ENCODE measurements at regions not wholly inside any gene's neighbourhood (a gene's known extent, or its start where the extent isn't known, plus 50 kb on each side); places are given as distances from the start of the nearest gene placed in this dataset.
A peak's percentile ranks its signal among the peaks of the same experiment; 100 is the strongest.
"Not testable (repeated sequence)": the region's sequence is repeated elsewhere in the genome, so short reads cannot be mapped to it uniquely, and the experiment has no call there.

GRCh38 chr10:30728766-30729165, 99.2 kb upstream of the LYZL2 start:
- no peak for DNase-seq
- TF ChIP-seq, protein P1, sequence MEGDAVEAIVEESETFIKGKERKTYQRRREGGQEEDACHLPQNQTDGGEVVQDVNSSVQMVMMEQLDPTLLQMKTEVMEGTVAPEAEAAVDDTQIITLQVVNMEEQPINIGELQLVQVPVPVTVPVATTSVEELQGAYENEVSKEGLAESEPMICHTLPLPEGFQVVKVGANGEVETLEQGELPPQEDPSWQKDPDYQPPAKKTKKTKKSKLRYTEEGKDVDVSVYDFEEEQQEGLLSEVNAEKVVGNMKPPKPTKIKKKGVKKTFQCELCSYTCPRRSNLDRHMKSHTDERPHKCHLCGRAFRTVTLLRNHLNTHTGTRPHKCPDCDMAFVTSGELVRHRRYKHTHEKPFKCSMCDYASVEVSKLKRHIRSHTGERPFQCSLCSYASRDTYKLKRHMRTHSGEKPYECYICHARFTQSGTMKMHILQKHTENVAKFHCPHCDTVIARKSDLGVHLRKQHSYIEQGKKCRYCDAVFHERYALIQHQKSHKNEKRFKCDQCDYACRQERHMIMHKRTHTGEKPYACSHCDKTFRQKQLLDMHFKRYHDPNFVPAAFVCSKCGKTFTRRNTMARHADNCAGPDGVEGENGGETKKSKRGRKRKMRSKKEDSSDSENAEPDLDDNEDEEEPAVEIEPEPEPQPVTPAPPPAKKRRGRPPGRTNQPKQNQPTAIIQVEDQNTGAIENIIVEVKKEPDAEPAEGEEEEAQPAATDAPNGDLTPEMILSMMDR (IDR thresholded peaks at IDR 0.05; ENCODE audit: low read depth, low read length): no peak
- H3K4me1 ChIP-seq: peaks cover 2% of the 10 kb centered on the region; the same call in 1 of the 2 replicates

GRCh38 chr10:30728127-30728526, 98.6 kb upstream of the LYZL2 start:
- Histone ChIP-seq H3K27me3 (no peaks in the 10 kb centered on the region), H3K36me3 (no peaks in the 10 kb centered on the region), H3K4me1 (peaks cover 2% of the 10 kb centered on the region; the same call in 1 of the 2 replicates), H3K4me3 (ENCODE audit: low read depth, low read length) (no peak overlapping the region), H3K9me3 (no peaks in the 10 kb centered on the region)
- DNase-seq: no peak
- TF ChIP-seq, protein P1 (IDR thresholded peaks at IDR 0.05; ENCODE audit: low read depth, low read length): no peak

More at GRCh38 chr10:30728766-30729165, 99.2 kb upstream of the LYZL2 start:
- H3K27me3 ChIP-seq: no peaks in the 10 kb centered on the region
- no peaks in the 10 kb centered on the region for H3K9me3 ChIP-seq
- no peaks in the 10 kb centered on the region for H3K36me3 ChIP-seq
- H3K4me3 ChIP-seq (ENCODE audit: low read depth, low read length): no peak overlapping the region

DNA sequence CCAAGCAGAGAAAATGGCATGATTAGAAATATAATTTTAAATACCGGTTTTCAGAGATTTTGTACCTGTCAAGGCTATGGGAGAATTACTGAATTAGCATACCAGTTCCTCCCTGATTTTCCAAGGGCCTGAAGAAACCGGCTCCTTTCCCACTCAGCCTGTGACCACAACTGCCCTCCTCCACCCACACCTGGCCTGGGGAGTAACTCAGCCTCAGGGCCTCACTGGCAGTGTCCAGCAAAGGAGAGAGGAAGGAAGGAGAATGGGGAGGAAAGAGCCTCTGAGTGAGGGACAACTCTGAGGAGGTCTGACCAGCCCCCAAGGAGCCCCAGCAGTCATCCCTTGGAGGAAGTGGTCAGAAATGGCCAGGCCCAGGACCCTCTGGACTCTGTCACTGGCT, 98.0 kb upstream of the LYZL2 start:
- no peaks in the 10 kb centered on the region for H3K36me3 ChIP-seq
- TF ChIP-seq, protein P1 (IDR thresholded peaks at IDR 0.05; ENCODE audit: low read depth, low read length): no peak
- no peaks in the 10 kb centered on the region for H3K9me3 ChIP-seq
- no peak for DNase-seq
- H3K4me3 ChIP-seq (ENCODE audit: low read depth, low read length): no peak overlapping the region
- H3K27me3 ChIP-seq: no peaks in the 10 kb centered on the region
- peaks cover 2% of the 10 kb centered on the region; the same call in 1 of the 2 replicates for H3K4me1 ChIP-seq

- TF ChIP-seq, protein P1 (IDR thresholded peaks at IDR 0.05; ENCODE audit: low read depth, low read length): peak; percentile 62
- not testable (repeated sequence) for H3K36me3 ChIP-seq; H3K4me3 ChIP-seq (ENCODE audit: low read depth, low read length); H3K9me3 ChIP-seq; H3K4me1 ChIP-seq; H3K27me3 ChIP-seq
- DNase-seq: peak; percentile 80
Observed at GRCh38 chr10:30726783-30727414, 97.3 kb upstream of the LYZL2 start.

- TF ChIP-seq, protein P1 (IDR thresholded peaks at IDR 0.05; ENCODE audit: low read depth, low read length): no peak
- no peaks in the 10 kb centered on the region for H3K9me3 ChIP-seq
- H3K4me1 ChIP-seq: peaks cover 2% of the 10 kb centered on the region; the same call in 1 of the 2 replicates
- no peak overlapping the region for H3K4me3 ChIP-seq (ENCODE audit: low read depth, low read length)
- DNase-seq: no peak
- H3K36me3 ChIP-seq: no peaks in the 10 kb centered on the region
- H3K27me3 ChIP-seq: no peaks in the 10 kb centered on the region
Observed at GRCh38 chr10:30725661-30726060, 96.1 kb upstream of the LYZL2 start.

DNA sequence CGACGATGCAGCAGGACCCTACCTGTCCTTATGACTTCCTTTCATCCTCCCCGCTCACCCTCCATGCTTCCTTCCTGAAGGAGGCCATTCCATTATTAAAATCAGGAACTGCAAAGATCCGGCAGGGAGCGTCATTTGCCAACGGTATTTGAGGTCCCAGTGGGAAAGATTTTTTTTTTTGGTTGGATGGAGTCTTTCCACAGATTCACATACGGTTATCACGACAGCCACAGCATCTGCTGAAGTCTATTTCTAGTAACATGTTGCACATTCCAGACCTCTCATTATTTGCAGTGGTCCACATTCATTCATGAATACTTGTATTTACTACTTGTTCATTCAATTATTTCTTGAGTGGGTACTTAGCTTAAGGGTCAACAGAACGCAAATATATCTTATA, 94.7 kb upstream of the LYZL2 start:
- TF ChIP-seq, protein P1 (IDR thresholded peaks at IDR 0.05; ENCODE audit: low read depth, low read length): no peak
- no peak for DNase-seq
- Histone ChIP-seq H3K9me3 (no peaks in the 10 kb centered on the region), H3K4me3 (ENCODE audit: low read depth, low read length) (no peak overlapping the region), H3K4me1 (peaks cover 2% of the 10 kb centered on the region; the same call in 1 of the 2 replicates), H3K36me3 (no peaks in the 10 kb centered on the region), H3K27me3 (no peaks in the 10 kb centered on the region)

All from BE2C (cell line).